Hematopoietic multipotent progenitor cell treated with erythropoietin and hydrocortisone succinate and interleukin-3 and kit ligand, for 15 days (in vitro differentiated cells): ENCODE measurements at regions not wholly inside any gene's neighbourhood (a gene's known extent, or its start where the extent isn't known, plus 50 kb on each side); places are given as distances from the start of the nearest gene placed in this dataset.
"Not testable (repeated sequence)": the region's sequence is repeated elsewhere in the genome, so short reads cannot be mapped to it uniquely, and the experiment has no call there.

Experiments used
- DNase-seq: peaks from one replicate; pipeline ENCODE4 v3.0.0-alpha.2; 2015; ENCODE audit warnings: low spot score

DNA sequence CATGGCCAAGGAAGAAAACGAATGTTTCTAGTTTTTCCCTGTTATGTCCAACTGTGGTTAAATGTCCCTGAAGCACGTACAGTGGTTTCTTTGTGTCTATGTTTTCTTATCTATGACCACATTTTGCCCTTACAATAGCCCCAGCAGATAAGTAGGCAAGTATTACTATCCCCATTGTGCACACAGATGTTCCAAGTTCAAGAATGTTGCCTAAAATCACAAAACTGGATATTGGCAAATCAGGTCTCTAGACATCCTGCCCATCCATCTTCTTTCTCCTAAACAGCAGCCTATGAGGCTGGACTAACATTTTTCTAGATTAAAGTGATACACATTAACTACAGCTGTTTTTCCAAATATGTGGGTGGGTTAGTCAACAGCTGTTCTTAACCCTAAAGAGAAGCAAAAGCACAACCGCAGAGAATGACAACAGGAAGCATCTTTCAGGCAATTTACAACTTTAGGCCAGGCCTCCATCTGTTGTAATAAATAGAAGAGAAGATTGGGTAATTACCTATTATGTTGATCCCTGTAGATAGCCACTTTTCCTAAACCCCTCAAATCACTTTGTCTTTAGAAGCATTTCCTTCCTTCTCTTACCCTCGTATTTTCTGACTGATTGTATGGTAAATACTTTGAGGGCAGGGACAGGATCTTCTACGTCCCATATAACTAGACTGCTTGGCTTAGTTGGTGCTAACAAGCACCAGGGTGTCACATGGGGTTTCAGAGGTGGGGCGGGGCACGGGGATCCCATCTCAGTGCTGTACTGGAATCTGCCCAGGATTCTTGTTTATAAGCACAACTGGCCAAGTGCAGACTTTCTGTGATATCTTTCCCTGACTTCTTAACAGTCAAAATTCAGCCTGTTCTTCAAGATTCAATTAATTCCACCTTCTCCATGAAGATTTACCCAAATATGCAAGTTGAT, 132.1 kb upstream of the SETBP1 start:
- DNase-seq: no peak

DNA sequence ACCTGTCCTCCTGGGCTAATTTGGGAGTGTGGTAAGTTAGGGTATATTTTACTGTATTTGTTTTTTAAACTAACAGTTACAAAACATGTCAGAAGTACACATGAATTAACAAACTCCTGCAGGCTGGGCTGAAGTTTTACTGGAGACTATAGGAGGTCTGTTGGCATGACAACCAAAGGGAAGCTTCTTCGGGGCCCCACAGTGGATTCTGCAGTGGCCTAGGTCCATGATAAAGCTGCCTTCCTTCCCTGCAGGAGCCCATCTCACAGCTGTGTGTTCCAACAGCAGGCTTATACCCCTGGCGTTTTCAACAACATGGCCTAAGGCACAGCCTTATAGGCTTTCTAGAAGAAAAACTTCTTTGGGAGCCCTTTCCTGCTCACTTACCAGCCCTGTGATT, 128.0 kb upstream of the SETBP1 start:
- DNase-seq: no peak

DNA sequence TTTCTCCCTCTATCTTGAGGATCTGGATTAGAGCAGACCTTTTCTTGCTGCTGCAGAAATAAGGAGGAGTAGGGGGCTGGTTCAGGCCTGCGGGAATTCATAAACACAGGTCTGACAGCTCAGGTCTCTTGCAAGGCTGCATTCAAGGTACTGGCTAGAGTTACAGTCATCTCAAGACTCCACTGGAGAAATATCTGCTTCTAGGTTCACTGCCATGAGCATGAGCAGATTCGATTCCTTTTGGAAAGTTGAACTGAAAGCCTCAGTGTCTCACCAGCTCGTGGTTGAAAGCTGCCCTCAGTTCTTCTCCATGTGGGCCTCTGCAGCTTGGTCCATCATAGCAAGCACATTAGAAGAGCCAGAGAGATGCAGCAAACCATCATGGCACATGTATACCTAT, 124.4 kb upstream of the SETBP1 start:
- no peak for DNase-seq

DNA sequence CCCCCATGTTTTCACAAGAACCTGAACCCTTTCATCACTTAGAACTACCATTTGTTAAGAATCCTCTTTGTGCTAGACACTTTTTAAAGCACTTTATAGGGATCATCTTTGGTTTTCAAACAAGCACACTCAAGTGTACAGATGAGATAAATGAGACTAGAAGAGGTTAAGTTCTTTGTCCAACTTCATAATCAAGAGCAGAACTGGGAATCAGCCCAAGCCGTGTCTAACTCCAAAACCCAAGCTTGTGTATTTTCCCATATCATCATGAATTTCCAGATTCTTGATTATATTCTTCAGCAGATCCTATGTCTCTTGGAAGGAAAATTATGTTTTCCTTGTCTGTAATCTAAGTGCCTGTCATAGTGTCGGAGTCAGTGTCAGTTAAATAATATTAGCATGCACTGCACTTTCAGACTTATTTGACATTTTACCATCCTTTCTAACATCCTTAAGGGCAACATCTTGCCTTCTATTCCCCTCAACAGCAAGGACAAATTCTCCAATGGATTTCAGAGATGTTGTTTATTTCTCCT, 123.0 kb upstream of the SETBP1 start:
- DNase-seq: no peak

DNA sequence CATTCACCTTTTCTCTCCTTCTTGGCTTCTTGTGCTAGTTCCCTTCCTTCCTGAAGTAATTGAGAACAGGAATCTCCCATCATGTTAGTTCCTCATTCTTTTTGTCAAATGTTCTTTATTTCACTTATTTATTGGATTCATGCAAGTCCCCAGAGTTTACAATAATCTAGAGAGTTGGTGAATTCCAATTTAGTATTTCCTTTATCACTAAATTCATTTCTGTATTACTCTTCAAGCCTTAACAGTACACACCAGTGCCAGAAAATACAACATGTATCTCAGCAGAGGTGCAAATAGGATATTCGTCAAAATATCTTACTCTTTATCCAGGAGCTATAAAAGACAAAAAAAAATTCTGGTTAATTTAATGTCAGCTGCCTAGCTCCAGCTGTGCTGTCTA, 121.9 kb upstream of the SETBP1 start:
- no peak for DNase-seq

DNA sequence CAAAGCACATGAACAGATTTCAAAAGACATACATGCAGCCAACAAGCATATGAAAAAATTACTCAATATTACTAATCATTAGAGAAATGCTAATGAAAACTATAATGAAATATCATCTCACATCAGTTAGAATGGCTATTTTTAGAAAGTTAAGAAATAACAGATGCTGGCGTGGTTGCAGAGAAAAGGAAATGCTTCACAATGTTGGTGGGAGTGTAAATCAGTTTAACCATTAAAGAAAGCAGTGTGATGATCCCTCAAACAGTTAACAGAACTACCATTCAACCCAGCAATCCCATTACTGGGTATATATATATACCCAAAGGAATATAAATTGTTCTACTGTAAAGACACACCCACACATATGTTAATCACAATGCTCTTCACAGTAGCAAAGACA, 117.7 kb upstream of the SETBP1 start:
- DNase-seq: no peak

DNA sequence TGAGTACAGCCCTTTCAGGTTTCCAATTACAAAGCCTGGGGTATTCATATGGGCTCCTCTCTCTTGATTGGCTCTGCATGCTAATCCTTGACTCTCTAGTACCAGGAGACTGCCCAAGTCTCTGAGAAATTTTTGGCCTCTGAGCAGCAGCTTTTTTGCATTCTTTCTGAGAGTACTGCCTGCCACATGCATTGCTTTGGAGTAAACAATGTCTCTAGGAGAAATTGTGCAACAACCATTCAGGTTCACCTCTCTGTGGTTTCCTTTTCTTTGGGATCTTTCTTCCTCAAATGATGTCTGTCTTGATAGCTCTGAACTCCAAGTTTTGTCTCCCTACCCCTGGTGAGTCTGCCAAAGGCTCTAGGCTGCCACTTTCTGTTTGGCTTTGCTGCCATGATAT, 115.8 kb upstream of the SETBP1 start:
- DNase-seq: no peak

DNA sequence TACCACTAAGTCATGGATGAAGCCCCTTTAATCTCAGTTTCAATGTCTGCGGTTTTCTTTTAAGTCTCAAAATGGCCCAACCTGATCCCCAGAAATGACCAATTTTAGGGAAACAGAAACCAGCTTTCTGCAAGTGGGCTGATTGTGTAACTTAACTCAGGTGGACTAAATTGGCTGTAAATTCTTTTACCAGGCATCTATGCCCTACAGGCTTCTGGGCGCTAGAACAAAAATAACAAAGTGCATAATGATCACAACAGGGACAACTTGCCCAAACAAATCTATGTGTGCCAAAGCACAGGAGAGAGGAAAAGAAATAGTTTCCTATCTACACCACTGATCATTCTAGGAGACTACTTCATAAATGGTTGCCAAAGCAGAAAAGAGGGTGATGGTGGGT, 112.3 kb upstream of the SETBP1 start:
- DNase-seq: no peak

DNA sequence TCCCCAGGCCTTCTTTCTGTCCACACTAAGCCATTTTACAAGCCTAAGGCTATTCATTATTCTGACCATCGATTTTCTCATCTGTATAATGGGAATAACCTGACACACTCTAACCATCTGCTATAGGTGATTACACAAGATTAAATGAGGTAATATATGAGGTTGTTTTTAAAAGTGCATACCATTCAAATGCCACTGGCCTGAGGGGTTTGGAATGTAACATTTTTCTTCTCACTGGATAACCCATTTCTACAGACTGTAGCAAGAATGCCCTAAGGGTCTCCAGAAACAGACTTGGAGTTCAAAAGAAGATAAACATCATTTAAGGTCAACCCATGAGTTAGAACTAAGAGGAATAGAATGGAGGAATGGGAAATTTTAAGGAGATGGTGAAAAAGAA, 111.7 kb upstream of the SETBP1 start:
- DNase-seq: no peak

DNA sequence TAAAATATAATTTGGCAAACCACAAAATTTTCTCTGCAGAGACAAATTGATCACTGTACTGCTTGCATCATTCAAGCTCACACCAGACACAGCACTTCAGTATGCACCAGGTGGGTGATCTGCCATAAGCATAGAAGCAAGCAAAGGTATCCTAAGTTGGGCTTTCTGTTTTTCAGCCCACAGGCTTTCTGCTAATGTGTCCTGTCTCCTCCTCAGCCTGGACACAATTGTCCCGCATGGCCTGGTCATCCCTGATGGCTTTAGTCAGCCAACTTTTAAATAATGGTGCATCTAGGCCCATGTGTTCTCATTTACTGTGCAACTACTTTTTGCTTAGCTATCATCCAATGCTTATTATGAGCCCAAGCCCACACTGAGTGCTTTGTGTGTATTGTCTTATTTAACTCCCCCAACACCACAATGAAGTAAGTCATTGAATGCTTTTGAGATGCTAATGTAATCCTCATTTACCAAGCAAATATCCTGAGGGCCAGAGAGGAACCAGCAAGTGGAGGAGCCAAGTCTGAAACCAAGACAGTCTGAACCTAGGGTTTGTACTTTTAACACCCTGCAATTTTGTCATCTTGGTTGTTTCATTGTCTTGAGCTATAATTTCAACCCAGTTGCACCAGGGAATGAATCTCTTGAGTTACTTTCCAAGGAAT, 111.2 kb upstream of the SETBP1 start:
- no peak for DNase-seq

DNA sequence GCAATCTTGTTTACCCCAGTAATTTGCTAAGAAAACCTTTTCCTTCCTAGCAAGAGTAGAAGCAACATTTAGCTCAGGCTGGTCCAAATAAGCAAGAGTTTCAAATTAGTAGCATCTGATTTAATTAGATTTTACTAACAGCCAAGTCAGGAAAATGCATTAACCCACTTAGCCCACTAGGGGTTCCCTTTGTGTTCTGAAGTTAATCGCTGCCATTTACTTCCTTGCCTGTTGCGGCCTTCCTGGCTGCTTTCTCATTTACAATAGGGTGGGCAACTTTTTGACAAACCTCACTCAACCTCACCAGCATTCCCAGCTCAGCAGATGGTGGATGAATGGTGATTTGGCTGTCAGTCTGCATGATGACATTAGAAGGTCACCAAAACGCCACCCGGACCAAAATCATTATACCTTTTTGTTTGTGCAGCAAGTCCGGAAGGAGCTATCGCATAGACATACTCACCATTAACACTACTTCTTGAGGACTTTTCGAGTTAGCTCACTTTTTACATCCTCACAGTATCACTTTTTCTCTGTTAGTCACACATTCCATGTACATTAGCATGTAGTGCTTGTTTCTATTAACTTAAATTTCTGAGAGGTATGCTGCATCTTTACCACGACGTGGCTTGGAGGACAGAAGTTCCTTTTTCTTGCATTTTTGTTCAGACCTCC, 101.5 kb upstream of the SETBP1 start:
- DNase-seq: no peak

DNA sequence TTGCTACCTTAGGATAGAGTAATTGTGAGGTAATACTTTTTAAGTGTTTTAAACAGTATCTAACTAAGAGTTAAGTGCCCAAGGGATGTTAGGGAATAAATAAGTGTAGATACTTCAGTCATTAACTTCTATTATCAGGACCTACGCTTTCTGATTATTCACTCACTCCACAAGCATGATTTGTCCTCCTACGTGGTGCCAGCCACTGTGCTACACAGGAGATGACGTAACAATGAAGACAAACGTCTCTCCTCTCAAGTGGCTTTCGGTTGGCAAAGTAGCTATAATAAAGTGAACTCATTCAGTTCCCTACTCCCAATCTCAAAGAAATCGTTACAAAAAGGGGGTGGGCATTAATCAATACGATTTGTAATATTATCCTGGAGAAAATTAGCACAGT, 100.9 kb upstream of the SETBP1 start:
- DNase-seq: no peak

DNA sequence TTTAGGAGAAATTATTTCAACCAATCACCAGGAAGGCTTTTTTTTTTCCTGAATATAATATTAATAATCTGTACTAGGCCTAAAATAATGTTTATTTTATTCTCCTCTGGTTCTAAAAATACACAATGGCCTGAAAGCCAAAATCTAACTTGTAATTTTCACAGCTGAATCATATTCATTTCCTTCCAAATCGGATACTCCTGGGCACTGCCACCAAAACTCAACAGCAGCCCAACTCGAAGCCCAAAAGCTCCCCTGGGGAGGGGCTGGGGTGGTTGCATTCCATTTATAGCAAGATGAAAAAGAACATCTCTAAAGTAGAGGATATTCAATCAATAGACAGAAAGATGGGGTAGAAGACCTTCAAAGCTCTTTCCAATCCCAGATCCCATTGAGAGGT, 100.5 kb upstream of the SETBP1 start:
- DNase-seq: no peak

DNA sequence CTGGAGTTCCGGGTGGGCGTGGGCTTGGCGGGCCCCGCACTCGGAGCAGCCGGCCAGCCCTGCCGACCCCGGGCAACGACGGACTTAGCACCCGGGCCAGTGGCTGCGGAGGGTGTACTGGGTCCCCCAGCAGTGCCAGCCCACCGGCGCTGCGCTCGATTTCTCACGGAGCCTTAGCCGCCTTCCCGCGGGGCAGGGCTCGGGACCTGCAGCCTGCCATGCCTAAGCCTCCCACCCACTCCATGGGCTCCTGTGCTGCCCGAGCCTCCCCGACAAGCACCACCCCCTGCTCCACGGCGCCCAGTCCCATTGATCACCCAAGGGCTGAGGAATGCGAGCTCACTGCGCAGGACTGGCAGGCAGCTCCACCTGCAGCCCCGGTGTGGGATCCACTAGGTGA, 99.9 kb upstream of the SETBP1 start:
- DNase-seq: not testable (repeated sequence)

DNA sequence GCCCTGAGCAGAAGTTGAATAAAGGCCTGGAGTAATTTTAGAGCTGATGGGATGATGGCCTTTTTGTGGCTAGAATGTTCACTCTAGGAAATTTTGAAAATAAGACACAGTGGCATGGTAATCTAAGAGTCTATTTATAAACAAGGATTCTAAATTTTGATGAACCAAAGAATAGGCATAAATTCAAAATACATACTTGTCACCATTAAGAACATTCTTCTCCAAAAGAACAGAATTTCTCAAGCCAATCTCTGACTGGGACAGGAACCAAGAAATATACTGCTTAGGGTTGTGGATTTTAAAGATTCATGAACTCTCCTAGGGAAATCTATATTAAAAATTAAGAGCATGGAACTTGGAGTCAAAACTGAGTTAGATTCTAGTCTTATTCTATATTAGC, 98.2 kb upstream of the SETBP1 start:
- no peak for DNase-seq

DNA sequence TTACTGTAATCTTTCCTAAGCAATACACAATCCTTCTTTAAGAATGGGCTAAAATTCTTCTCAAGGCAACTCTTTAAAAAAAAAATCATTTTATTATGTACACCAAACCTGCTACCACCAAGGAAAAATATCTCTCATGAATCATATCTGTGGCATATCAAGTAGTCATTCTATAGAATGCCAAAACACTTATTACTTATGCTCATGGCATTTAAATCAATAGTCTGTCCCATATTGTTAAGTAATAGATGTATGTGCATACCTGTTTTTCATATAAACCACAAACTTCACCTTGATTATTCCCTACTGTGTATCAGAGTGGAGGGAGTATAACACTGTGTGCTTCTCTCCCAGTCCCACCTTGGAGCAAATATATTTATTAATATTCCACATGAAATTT, 95.8 kb upstream of the SETBP1 start:
- DNase-seq: no peak

DNA sequence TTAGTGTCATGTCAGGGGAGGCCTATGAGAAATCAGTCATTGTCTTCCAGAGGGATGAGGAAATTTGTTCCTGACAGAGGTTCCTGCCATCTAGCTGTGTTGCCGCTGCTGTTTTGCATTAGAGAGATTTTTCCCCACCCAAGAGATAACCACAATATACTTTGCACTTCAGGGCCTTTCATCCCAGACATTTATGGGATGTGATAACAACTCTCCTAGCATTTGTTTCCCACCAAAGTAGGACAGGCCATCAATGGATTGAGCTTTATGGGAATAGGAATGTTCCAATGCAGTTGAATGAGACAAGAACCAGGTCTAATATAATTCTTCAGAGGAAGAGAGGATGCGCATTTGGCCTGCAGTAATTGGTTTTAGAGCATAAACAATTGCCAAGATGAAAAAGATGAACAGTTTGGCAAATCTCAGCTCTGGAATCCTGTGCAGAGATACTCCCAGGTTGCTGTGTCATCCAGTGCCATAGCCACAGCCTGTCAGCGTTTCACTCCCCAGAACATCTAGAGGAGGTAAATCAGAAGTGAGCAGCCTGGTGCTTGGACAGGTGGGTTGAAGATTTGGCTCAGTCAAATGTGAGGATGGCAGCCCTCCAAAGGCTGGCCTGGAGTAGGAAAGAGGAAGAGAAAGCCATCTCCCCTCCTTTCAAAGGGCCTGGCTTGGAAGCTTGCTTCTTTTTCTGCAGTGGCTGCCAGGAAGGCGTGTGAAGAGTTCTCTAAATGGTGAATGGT, 93.7 kb upstream of the SETBP1 start:
- no peak for DNase-seq

DNA sequence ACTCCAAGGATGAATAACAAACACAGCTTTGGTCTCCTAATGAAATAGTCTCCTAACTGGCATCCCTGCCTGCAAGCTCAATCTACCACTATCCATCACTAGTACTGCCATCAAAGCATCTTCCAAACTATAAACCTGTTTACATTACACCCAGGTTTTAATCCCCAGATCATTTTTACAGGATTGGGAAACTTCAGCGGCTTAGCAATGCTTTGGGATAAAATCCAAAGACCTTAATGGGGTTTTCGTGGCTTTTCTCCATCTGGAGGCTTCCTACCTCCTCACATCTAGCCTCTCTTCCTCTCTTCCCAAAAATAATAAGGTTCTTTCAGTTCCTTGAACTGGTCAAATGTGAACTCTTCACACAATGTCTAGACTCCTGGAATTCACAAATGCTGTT, 92.2 kb upstream of the SETBP1 start:
- no peak for DNase-seq

DNA sequence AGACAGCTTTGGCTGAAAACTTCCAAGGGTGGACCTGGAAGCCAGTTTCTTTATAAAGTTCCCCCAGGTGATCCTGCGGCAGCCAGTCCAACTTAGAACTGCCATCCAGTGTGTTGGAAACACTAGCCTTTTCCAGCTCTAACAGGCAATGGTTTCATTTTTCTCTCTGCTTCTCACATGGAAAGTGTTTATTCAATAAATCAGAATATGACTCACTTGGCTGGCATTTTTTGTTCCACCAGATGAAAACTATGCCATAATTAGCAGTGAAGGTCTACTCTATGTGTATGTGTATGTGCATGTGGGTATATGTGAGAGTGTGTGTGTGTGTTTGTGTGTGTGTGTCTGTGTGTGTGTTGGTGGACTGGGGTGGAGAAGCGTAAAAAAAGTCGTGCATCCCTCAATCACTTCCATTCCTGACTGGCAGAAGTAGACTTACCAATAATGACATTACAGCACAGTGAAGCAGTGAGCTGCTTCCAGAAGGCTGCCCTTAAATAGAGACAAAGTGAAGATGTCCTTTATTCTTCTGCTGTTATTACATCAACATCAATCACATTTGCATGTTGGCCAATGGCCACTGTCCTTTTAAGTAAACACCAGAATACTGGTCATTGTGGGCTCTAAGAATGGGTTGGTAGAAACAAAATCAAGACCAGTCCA, 90.9 kb upstream of the SETBP1 start:
- DNase-seq: no peak

DNA sequence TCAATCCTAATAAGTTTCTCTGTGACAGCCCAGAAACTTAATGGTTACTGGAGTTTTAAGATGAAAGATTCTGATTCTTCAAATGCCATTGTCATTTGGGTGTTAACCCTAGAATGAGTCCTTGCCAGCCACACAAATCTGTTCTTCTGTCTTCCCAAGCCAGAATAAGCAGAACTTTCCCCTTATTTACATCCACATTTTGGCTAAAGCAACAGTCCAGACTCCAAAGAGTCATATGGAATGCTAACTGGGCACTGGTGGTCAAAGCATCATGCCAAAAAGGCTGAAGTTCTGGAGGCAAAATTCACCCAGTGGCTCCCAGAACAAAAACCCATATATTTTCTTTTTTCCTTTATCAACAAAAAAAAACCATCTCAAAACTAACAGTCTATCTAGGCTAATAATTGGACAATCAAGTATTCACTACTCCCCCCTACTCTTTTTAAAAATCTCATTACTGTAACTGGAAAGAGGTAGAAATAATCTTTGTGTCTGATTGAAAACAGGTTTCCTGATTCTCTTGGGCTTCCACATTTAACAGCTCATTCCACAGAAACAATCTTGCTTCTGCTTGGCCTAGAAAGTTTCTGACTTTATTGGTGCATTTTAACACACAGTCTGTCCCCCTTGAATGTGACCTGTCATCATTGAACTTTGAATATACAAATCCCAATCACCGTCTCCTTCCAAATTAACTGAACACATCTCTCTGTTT, 89.6 kb upstream of the SETBP1 start:
- no peak for DNase-seq

DNA sequence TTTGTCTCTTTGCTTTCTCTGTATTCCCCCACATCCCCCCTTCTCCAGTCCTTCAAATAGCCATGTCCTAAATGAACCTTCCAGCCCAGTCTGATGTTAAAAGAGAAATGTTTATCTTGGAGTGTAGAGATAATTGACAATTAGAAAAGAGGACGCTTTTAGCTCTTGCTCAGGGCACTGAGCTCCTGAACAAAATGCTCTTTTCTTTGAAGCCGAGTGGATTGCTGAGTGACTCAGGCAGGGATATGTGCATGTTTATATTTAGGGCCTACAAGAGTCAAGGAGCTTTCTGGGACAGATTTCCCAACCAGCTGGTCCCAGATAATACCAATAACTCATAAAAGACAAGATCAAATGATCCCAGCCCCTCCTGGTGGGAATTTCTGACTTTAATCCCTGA, 88.0 kb upstream of the SETBP1 start:
- no peak for DNase-seq
